ENCODE measurements at regions not wholly inside any gene's neighbourhood (a gene's known extent, or its start where the extent isn't known, plus 50 kb on each side); places are given as distances from the start of the nearest gene placed in this dataset.

DNA sequence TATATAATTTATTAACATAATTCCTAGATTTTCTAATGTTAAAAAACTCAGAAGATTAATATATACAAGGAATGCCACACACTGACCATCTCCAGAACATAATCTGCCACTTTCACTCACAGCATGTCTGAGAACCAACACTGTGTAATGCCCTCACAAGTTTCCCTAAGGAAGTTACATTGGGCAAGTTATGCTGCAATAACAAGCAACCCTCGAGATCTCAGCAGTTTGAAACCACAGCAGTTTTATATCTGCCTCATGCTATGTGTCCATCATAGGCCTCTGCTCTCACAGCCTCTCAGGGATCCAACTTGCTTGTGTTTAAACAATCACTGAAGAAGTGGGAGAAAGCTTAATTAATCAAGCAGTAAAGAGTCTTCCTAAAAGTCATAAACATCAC lies 250.0 kb upstream of the SLC7A11 start:
- no peak overlapping the region for H4K5ac ChIP-seq (ENCODE audit: low read depth, low read length)
- no peaks in the 10 kb centered on the region for H3K36me3 ChIP-seq (ENCODE audit: control insufficient read depth, insufficient read depth, low read length)
- H2BK120ac ChIP-seq (ENCODE audit: low read depth, low read length): no peak overlapping the region
- H3K56ac ChIP-seq (ENCODE audit: extremely low read depth, insufficient read depth, low read length): no peak overlapping the region
- H3K4me2 ChIP-seq (ENCODE audit: low read depth, low read length): no peak overlapping the region
- H3K18ac ChIP-seq (ENCODE audit: low read depth, low read length): no peak overlapping the region
- WGBS, 2 experiments (ENCODE audit: extremely low coverage in 2 of 2, insufficient read length in 1 of 2): 40% methylated on average over 1 of the region's 1 CpG; no CpG with 5 or more reads in 1 of the 2 experiments
- H4K8ac ChIP-seq (ENCODE audit: low read depth in 2 of 2, low read length in 2 of 2): no peak overlapping the region
- H3K14ac ChIP-seq (replicated peaks; ENCODE audit: low read depth, low read length): no peak overlapping the region
- H2BK20ac ChIP-seq (ENCODE audit: low read depth, low read length): no peak overlapping the region
- H3K4ac ChIP-seq (ENCODE audit: low read depth, low read length): no peak overlapping the region; the same call in 1 of the 2 replicates
- CTCF ChIA-PET: no interaction called here
- dilution Hi-C loops (cut with HindIII; ENCODE audit: low sequenced_read_pairs, unreplicated experiment) (no loop called here), intact Hi-C loops (cut with micrococcal nuclease) (loop anchor here (10.0 kb wide), 1 partner anchor 383 kb away; no protein-coding TSS in a partner anchor), in situ Hi-C loops (cut with MboI; ENCODE audit: low sequenced_read_pairs) (no loop called here)
- no peaks in the 10 kb centered on the region for H3K79me1 ChIP-seq (ENCODE audit: low read depth in 1 of 2, low read length in 2 of 2)
- H2BK15ac ChIP-seq (ENCODE audit: low read depth, low read length): no peak overlapping the region
- H3K9ac ChIP-seq (ENCODE audit: low read depth, low read length): no peak overlapping the region
- H3K4me3 ChIP-seq (ENCODE audit: insufficient read depth, low read depth, low read length): no peak overlapping the region
- no peak overlapping the region for H4K91ac ChIP-seq (ENCODE audit: insufficient read depth, low read depth, low read length)
- DNase-seq (no peak), ATAC-seq (ENCODE audit: low read depth) (no peak)
- TF ChIP-seq POLR2A (IDR thresholded peaks at IDR 0.05; ENCODE audit: low read depth, low read length): no peak
- TF ChIP-seq CEBPB (IDR thresholded peaks at IDR 0.05; ENCODE audit: low read depth, low read length): no peak
- no peak for TF ChIP-seq MXI1 (IDR thresholded peaks at IDR 0.05; ENCODE audit: borderline replicate concordance, low read depth, low read length)
- no peak for TF ChIP-seq MAFK (IDR thresholded peaks at IDR 0.05; ENCODE audit: low read depth, low read length)
- TF ChIP-seq FOS (IDR thresholded peaks at IDR 0.05; ENCODE audit: low read depth, low read length): no peak
- POLR2A ChIA-PET (ENCODE audit: unreplicated experiment): interaction anchor here (1.2 kb wide), 1 partner anchor 401 kb away, joined by 15 read pairs; no protein-coding TSS in a partner anchor
- H2AK9ac ChIP-seq (replicated peaks; ENCODE audit: low read depth, low read length, poor library complexity): no peak overlapping the region
- no peak overlapping the region for H2AK5ac ChIP-seq (ENCODE audit: low read depth, low read length)
- no peaks in the 10 kb centered on the region for H4K20me1 ChIP-seq (ENCODE audit: insufficient read depth, low read length)
- H3K27me3 ChIP-seq (ENCODE audit: control insufficient read depth, insufficient read depth, low read length): no peaks in the 10 kb centered on the region
- H3K23ac ChIP-seq (ENCODE audit: low read depth, low read length): no peak overlapping the region
- no peak overlapping the region for H2BK5ac ChIP-seq (ENCODE audit: low read depth, low read length, poor library complexity, severe bottlenecking)
- no peak overlapping the region for H2AFZ ChIP-seq (replicated peaks; ENCODE audit: low read length, poor library complexity)
- no TSS peak for BruUV-seq (replicated peaks)
- H3K9me3 ChIP-seq (ENCODE audit: control insufficient read depth, insufficient read depth, low read length): no peaks in the 10 kb centered on the region
- no peak overlapping the region for H3K27ac ChIP-seq (ENCODE audit: insufficient read depth, low read length)
- 0 out of 2 replicates have a peak, but pooled peaks cover 6% of the 10 kb centered on the region for H3K9me1 ChIP-seq (ENCODE audit: insufficient read depth, low read length)
- no peaks in the 10 kb centered on the region for H3K4me1 ChIP-seq (ENCODE audit: control insufficient read depth, insufficient read depth, low read length)
